ENCODE measurements at regions not wholly inside any gene's neighbourhood (a gene's known extent, or its start where the extent isn't known, plus 50 kb on each side); places are given as distances from the start of the nearest gene placed in this dataset.

GRCh38 chr1:29981586-29982239 lies 741.7 kb downstream of the MATN1 start:
- no peaks in the 10 kb centered on the region for H3K36me3 ChIP-seq (ENCODE audit: control insufficient read depth in 1 of 2, insufficient read depth in 2 of 2, low read length in 2 of 2)
- no peaks in the 10 kb centered on the region for H3K9me3 ChIP-seq (ENCODE audit: control insufficient read depth in 1 of 2, low read length in 2 of 2)
- H3K4me3 ChIP-seq (ENCODE audit: low read depth in 1 of 2, low read length in 2 of 2) = no peak overlapping the region
- no peaks in the 10 kb centered on the region for H3K27me3 ChIP-seq (ENCODE audit: low read depth, low read length)
- no peaks in the 10 kb centered on the region for H3K4me1 ChIP-seq (ENCODE audit: control insufficient read depth in 1 of 2, insufficient read depth in 2 of 2, low read length in 2 of 2)
- H3K27ac ChIP-seq (ENCODE audit: low read length) = no peak overlapping the region

- Histone ChIP-seq H3K27me3 (ENCODE audit: low read depth, low read length) (no peaks in the 10 kb centered on the region), H3K27ac (ENCODE audit: low read length) (no peak overlapping the region), H3K4me3 (ENCODE audit: low read depth in 1 of 2, low read length in 2 of 2) (no peak overlapping the region), H3K36me3 (ENCODE audit: control insufficient read depth in 1 of 2, insufficient read depth in 2 of 2, low read length in 2 of 2) (no peaks in the 10 kb centered on the region), H3K4me1 (ENCODE audit: control insufficient read depth in 1 of 2, insufficient read depth in 2 of 2, low read length in 2 of 2) (no peaks in the 10 kb centered on the region), H3K9me3 (ENCODE audit: control insufficient read depth in 1 of 2, low read length in 2 of 2) (peaks cover 0 to 5% of the 10 kb centered on the region in 2 donors)
Measured at GRCh38 chr1:29977550-29977949, 741.2 kb downstream of the PTPRU start.

- H3K4me1 ChIP-seq (ENCODE audit: control insufficient read depth in 1 of 2, insufficient read depth in 2 of 2, low read length in 2 of 2) = no peaks in the 10 kb centered on the region
- no peaks in the 10 kb centered on the region for H3K36me3 ChIP-seq (ENCODE audit: control insufficient read depth in 1 of 2, insufficient read depth in 2 of 2, low read length in 2 of 2)
- no peak overlapping the region for H3K4me3 ChIP-seq (ENCODE audit: low read depth in 1 of 2, low read length in 2 of 2)
- no peak overlapping the region for H3K27ac ChIP-seq (ENCODE audit: low read length)
- H3K9me3 ChIP-seq (ENCODE audit: control insufficient read depth in 1 of 2, low read length in 2 of 2) = peaks cover 0 to 5% of the 10 kb centered on the region in 2 donors
- no peaks in the 10 kb centered on the region for H3K27me3 ChIP-seq (ENCODE audit: low read depth, low read length)
Measured at GRCh38 chr1:29975036-29975694, 738.8 kb downstream of the PTPRU start.

GRCh38 chr1:29974316-29974724 lies 738.0 kb downstream of the PTPRU start:
- no peak overlapping the region for H3K4me3 ChIP-seq (ENCODE audit: low read depth in 1 of 2, low read length in 2 of 2)
- H3K4me1 ChIP-seq (ENCODE audit: control insufficient read depth in 1 of 2, insufficient read depth in 2 of 2, low read length in 2 of 2) = no peaks in the 10 kb centered on the region
- no peaks in the 10 kb centered on the region for H3K36me3 ChIP-seq (ENCODE audit: control insufficient read depth in 1 of 2, insufficient read depth in 2 of 2, low read length in 2 of 2)
- H3K27me3 ChIP-seq (ENCODE audit: low read depth, low read length) = no peaks in the 10 kb centered on the region
- H3K9me3 ChIP-seq (ENCODE audit: control insufficient read depth in 1 of 2, low read length in 2 of 2) = peaks cover 0 to 5% of the 10 kb centered on the region in 2 donors
- no peak overlapping the region for H3K27ac ChIP-seq (ENCODE audit: low read length)

- Histone ChIP-seq H3K4me3 (ENCODE audit: low read depth in 1 of 2, low read length in 2 of 2) (no peak overlapping the region), H3K9me3 (ENCODE audit: control insufficient read depth in 1 of 2, low read length in 2 of 2) (peaks cover 0 to 5% of the 10 kb centered on the region in 2 donors), H3K27me3 (ENCODE audit: low read depth, low read length) (no peaks in the 10 kb centered on the region), H3K27ac (ENCODE audit: low read length) (no peak overlapping the region), H3K4me1 (ENCODE audit: control insufficient read depth in 1 of 2, insufficient read depth in 2 of 2, low read length in 2 of 2) (no peaks in the 10 kb centered on the region), H3K36me3 (ENCODE audit: control insufficient read depth in 1 of 2, insufficient read depth in 2 of 2, low read length in 2 of 2) (no peaks in the 10 kb centered on the region)
Measured at GRCh38 chr1:29973406-29973805, 737.1 kb downstream of the PTPRU start.

GRCh38 chr1:29972421-29973053 lies 736.2 kb downstream of the PTPRU start:
- no peaks in the 10 kb centered on the region for H3K36me3 ChIP-seq (ENCODE audit: control insufficient read depth in 1 of 2, insufficient read depth in 2 of 2, low read length in 2 of 2)
- H3K27me3 ChIP-seq (ENCODE audit: low read depth, low read length) = no peaks in the 10 kb centered on the region
- no peak overlapping the region for H3K4me3 ChIP-seq (ENCODE audit: low read depth in 1 of 2, low read length in 2 of 2)
- H3K27ac ChIP-seq (ENCODE audit: low read length) = no peak overlapping the region
- H3K4me1 ChIP-seq (ENCODE audit: control insufficient read depth in 1 of 2, insufficient read depth in 2 of 2, low read length in 2 of 2) = no peaks in the 10 kb centered on the region
- H3K9me3 ChIP-seq (ENCODE audit: control insufficient read depth in 1 of 2, low read length in 2 of 2) = peaks cover 0 to 5% of the 10 kb centered on the region in 2 donors

GRCh38 chr1:29971703-29972102 lies 735.4 kb downstream of the PTPRU start:
- Histone ChIP-seq H3K9me3 (ENCODE audit: control insufficient read depth in 1 of 2, low read length in 2 of 2) (peaks cover 0 to 5% of the 10 kb centered on the region in 2 donors), H3K36me3 (ENCODE audit: control insufficient read depth in 1 of 2, insufficient read depth in 2 of 2, low read length in 2 of 2) (no peaks in the 10 kb centered on the region), H3K4me3 (ENCODE audit: low read depth in 1 of 2, low read length in 2 of 2) (no peak overlapping the region), H3K4me1 (ENCODE audit: control insufficient read depth in 1 of 2, insufficient read depth in 2 of 2, low read length in 2 of 2) (no peaks in the 10 kb centered on the region), H3K27ac (ENCODE audit: low read length) (no peak overlapping the region), H3K27me3 (ENCODE audit: low read depth, low read length) (no peaks in the 10 kb centered on the region)

- Histone ChIP-seq H3K27me3 (ENCODE audit: low read depth, low read length) (no peaks in the 10 kb centered on the region), H3K4me1 (ENCODE audit: control insufficient read depth in 1 of 2, insufficient read depth in 2 of 2, low read length in 2 of 2) (no peaks in the 10 kb centered on the region), H3K4me3 (ENCODE audit: low read depth in 1 of 2, low read length in 2 of 2) (no peak overlapping the region), H3K9me3 (ENCODE audit: control insufficient read depth in 1 of 2, low read length in 2 of 2) (no peaks in the 10 kb centered on the region), H3K27ac (ENCODE audit: low read length) (no peak overlapping the region), H3K36me3 (ENCODE audit: control insufficient read depth in 1 of 2, insufficient read depth in 2 of 2, low read length in 2 of 2) (no peaks in the 10 kb centered on the region)
Measured at GRCh38 chr1:29970747-29971325, 734.5 kb downstream of the PTPRU start.

- no peaks in the 10 kb centered on the region for H3K27me3 ChIP-seq (ENCODE audit: low read depth, low read length)
- no peaks in the 10 kb centered on the region for H3K9me3 ChIP-seq (ENCODE audit: control insufficient read depth in 1 of 2, low read length in 2 of 2)
- no peak overlapping the region for H3K4me3 ChIP-seq (ENCODE audit: low read depth in 1 of 2, low read length in 2 of 2)
- no peaks in the 10 kb centered on the region for H3K4me1 ChIP-seq (ENCODE audit: control insufficient read depth in 1 of 2, insufficient read depth in 2 of 2, low read length in 2 of 2)
- H3K27ac ChIP-seq (ENCODE audit: low read length) = no peak overlapping the region
- H3K36me3 ChIP-seq (ENCODE audit: control insufficient read depth in 1 of 2, insufficient read depth in 2 of 2, low read length in 2 of 2) = no peaks in the 10 kb centered on the region
Measured at GRCh38 chr1:29969576-29969975, 733.3 kb downstream of the PTPRU start.

- Histone ChIP-seq H3K4me3 (ENCODE audit: low read depth in 1 of 2, low read length in 2 of 2) (no peak overlapping the region), H3K9me3 (ENCODE audit: control insufficient read depth in 1 of 2, low read length in 2 of 2) (no peaks in the 10 kb centered on the region), H3K36me3 (ENCODE audit: control insufficient read depth in 1 of 2, insufficient read depth in 2 of 2, low read length in 2 of 2) (no peaks in the 10 kb centered on the region), H3K27me3 (ENCODE audit: low read depth, low read length) (no peaks in the 10 kb centered on the region), H3K4me1 (ENCODE audit: control insufficient read depth in 1 of 2, insufficient read depth in 2 of 2, low read length in 2 of 2) (no peaks in the 10 kb centered on the region), H3K27ac (ENCODE audit: low read length) (no peak overlapping the region)
Measured at GRCh38 chr1:29967261-29967660, 730.9 kb downstream of the PTPRU start.

- Histone ChIP-seq H3K36me3 (ENCODE audit: control insufficient read depth in 1 of 2, insufficient read depth in 2 of 2, low read length in 2 of 2) (no peaks in the 10 kb centered on the region), H3K27me3 (ENCODE audit: low read depth, low read length) (no peaks in the 10 kb centered on the region), H3K4me1 (ENCODE audit: control insufficient read depth in 1 of 2, insufficient read depth in 2 of 2, low read length in 2 of 2) (no peaks in the 10 kb centered on the region), H3K9me3 (ENCODE audit: control insufficient read depth in 1 of 2, low read length in 2 of 2) (no peaks in the 10 kb centered on the region), H3K27ac (ENCODE audit: low read length) (no peak overlapping the region), H3K4me3 (ENCODE audit: low read depth in 1 of 2, low read length in 2 of 2) (no peak overlapping the region)
Measured at GRCh38 chr1:29966526-29967045, 730.3 kb downstream of the PTPRU start.
